ENCODE measurements at regions not wholly inside any gene's neighbourhood (a gene's known extent, or its start where the extent isn't known, plus 50 kb on each side); places are given as distances from the start of the nearest gene placed in this dataset.

DNA sequence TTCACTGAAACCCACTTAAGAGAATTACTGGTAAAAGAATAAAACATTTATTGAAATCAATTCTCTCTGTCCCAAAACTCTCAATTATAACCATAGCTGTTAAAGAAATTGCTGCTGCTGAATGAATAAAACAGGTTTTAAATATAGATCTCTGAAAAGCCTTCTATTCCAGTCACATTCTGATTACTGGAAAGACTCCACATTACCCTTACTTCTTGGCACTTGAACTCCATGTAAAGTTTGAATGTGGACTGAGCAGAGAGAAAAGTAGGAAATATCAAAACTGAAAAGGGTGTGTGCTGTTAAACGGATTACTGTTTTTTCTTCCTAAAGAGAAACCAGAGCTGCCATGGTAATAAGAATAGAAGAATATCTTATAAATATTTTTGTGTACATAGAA is 655.3 kb upstream of the SETBP1 start:
- DNase-seq = no peak

DNA sequence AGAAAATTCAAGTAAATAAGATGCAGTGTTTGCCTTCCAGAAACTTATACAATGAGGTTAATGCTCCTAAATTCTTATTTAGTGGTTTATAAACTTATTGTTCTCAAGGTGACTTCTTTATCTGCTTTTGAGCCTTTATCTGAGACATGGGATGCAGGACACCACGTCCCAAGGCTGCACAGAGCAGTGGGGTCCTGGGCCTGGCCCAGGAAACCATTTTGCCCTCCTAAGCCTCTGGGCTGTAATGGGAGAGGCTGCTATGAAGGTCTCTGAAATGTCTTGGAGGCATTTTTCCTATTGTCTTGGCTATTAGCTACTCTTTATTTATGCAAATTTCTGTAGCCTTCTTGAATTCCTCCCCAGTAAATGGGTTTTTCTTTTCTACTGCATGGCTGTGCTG is 652.6 kb upstream of the SETBP1 start:
- DNase-seq = no peak

DNA sequence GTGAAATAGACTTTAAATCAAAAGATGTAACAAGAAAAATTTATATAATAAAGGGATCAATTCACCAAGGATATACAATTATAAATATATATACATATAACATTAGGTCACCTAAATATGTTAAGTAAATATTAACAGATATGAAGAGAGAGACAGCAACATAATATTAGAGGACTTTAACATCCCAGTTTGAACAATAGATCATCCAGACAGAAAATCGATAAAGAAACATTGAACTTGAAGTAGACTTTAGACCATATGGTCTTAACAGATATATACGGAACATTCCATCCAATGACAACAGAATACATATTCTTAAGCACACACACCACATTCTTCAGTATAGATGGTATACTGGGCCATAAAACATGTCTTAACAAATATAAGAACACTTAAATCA is 649.6 kb upstream of the SETBP1 start:
- no peak for DNase-seq

DNA sequence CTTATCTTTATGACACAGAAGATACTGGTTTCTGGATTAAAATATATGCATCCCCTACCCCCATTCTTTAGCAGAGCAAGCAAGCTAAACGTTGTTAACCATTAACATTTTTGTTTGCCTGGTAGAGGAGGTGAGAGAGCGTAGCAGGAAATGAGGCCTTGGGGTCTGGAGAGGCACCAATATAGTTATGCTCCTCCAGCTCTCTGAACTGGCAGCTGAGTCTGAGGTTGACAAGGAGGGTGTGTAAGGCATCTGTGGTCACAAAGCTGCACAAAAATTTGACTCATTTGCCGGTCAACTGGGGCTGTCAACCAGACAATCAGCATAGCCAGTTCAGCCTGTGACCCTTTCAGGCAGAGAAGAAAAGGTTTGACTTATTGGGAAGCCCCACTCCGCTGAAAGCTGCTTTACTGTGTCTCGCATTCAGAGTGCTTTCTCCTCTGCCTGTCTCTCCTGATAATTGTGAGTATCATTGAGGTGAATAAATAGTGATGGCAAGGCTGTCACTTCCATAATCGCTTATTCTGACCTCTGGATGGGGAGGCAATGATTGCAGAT is 647.5 kb upstream of the SETBP1 start:
- DNase-seq = no peak

DNA sequence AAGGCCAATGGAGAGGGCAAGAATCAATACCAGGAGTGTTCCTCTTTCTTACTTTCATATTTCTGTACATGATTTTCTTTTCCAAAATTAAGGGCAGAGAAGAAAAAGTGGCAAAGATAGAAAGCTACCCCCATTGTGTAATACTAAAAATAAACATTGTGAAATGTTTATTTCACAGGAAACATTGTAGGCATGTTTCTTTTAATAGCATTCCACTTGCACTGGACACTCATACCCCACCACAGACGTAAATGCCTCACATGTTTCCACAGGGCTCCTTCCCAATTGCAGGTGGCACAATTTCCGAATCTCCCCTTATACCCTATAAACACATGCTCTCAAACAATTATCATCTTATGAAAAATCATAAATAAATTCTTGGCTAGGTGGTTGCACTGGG is 645.1 kb upstream of the SETBP1 start:
- no peak for DNase-seq

DNA sequence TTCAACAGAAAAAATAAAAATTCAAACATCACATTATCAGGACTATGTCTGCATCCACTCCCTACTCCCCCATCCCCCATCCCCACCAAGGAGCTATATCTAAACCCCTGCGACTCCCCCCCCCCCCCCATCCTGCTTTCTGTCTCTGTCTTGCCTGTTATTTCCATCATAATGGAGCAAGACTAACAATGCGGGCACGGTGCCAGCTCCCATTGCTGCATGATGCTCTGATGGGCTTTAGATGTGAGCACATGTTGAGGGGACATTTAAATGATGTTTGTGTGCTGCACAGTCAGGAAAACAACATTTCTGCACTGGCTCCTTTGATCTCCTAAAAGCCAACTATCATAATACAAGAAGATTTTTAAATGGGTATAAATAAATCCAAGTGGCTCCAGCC is 644.2 kb upstream of the SETBP1 start:
- peak; percentile 60 for DNase-seq

DNA sequence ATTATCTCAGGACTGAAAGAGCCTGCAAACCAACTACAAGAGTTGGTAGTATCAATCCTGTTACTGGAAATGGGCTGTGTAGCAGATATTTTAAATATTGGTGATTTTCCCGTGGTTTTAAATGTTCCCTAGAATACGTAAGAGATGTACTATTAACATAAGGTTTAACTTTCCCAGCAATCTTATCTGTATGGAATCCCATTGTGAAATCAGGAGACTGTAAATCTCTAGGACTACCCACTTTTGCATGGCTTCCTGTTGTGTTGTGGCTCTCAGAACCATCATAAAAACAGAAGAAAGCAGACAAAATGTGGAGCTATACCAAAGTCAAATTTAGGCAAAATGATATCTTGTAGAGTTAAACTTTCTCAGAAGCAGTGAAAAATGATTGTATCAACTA is 641.5 kb upstream of the SETBP1 start:
- no peak for DNase-seq

DNA sequence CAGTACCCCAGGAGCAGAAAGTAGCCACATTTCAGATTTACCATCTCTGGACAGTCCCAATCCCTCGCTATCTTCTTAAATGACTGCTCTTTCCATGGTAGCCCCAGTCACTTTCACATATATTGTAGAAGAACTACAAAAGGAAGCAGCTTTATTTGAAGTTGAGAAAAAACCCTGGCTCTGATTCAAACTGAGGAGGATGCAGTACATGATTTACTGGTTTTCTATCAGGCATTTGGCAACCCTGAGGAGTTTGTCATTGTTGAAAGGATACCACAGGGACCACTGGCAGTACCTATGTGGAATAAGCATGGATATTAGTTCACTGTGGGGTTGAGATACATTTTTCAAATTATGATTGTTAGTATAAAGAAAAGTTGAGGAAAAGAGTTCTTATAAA is 640.9 kb upstream of the SETBP1 start:
- DNase-seq = no peak

DNA sequence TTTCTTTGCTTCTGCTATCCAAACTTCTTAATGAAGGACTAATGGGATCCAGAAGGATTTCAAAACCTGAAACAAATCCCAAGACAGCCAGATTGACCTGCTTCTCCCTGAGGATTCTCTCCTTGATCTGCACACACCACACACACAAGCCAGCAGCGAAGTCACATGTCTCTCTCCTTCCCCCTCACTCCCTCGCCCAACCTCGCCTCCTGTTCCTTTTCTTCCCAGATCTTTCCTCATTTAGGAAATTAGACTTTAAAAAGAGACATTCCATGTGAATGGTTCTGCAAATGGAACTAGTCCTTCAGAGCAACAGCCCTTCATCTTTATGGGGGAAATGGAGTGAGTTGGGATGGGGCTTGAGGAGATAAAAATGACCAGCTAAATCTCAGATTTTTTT is 639.1 kb upstream of the SETBP1 start:
- DNase-seq = no peak

DNA sequence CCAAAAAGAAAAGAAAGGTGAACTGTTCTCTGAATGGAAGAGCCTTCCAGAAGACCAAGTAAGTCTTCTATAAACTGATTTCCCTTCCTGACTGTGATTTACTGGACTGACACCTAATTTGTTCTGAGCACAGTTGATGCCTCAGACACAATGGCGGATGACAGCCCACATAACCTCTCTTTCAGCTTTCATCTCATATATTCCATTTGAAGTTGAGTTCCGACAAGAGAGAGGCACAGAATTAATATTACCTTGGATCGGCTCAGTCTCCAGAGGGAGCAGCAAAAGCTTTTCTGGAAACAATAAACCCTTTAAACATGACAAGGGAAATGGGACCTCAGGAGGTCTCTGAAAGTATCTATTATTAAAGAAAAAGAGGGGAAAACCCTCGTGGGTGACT is 638.7 kb upstream of the SETBP1 start:
- DNase-seq = peak; percentile 4

DNA sequence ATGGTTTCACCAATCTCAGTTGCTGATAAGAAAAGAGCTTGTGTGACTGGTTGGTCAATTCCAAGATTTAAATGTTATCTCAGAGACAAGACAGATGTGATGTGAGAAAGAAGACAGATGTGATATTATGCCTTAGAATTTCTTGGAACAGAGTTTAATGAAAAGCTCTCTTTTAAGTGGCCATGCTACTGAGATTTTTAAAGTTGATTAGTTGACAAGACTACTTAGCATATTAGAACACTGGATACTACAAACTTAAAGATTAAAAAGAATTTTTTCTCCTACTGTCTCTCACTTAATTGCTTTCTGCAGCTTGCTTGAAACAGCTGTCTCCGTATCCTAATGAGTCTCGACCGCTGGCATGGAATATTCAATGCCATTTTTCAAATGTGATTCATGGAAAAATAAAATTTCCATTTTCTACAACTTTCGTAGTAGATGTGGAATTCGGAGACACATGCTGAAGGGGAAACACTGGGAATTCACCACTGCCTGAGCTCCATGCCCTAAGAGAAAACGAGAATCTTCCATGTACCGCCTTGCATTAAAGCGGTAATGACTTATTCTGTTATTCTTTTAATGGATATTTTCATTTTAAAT is 634.2 kb upstream of the SETBP1 start:
- DNase-seq = no peak

DNA sequence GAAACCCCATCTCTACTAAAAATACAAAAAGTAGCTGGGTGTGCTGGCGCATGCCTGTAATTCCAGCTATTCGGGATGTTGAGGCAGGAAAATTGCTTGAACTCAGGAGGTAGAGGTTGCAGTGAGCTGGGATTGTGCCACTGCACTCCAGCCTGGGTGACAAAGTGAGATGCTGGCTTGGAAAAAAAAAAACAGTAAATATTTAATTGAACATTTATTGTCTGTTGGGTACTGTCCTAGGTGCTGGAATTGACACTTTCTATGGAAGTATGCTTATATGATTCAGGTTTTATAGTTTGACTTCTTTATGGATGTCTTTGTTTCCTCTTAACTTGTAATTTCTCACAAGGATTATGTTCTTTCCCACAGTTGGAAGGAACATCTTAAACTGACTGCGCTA is 633.1 kb upstream of the SETBP1 start:
- DNase-seq = no peak

DNA sequence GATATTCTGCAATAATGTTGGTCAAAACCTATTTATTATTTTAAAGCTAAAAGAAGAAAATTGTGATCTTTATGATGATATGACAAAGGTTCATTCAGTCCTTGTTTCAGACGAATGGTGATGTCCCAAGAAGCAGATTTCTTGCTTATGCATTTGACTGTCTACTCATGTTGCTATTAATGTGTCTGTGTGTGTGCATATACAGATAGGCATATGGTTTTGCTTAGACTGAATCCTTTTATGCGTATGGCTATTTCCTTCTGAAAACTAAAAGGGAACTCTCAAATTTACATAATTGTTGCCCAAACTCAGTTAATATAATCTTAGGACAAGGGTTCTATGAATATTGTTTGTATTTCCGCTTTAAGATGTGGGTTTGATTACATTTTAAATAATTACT is 632.3 kb upstream of the SETBP1 start:
- no peak for DNase-seq

DNA sequence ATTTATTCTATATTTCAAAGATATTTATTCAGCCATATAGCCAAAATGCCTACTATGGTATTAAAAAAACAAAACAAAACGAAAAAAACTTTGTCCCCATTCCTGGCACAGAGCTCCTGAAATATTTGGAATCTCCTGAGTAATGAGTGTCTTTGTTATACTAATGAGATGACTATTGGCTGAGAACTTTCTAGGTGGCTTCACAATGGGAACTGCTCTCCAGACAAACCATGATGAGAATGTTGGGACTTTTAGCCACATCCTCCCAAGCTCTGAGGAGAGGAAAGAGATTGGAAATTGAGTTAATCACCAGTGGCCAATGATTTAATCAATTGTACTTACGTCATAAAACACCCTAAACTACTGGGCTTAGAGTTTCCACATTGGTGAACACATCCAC is 631.8 kb upstream of the SETBP1 start:
- DNase-seq = no peak

DNA sequence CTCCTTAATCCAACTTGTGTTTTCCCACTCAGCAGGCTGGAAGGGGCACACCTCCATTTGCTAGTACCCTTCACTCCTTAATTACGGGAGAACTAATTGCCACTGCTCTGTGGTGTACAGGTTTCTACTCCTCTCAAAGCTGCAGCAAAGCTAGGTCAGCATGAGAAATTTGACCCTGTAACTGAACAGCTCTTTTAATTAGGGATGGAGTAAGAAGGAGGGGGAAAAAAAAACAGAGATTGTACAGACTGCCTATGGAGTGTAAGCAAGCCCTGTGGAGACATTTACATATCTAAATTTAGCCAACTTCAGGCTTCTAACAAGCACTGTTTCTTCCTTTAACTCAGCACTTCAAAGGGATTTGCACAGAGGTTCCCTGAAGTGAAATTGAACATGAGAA is 629.7 kb upstream of the SETBP1 start:
- peak; percentile 33 for DNase-seq

DNA sequence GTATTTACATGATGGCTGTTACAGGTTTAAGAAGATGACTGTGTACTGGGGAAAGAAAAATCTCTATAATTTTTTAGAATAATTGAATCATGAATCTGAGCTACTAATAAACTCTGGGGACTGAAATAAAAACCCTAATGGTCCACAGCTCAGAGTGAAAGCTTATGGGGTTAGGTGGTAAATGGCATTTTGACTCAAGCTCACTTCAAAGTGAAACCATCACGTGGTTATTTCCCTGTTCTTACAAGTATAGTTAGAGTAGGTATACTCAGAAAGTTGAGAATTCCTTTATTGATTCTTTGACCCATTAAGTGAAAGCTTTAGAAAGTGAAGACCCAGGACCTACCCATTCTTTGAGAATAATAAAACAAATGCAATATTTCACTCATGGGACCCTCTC is 626.2 kb upstream of the SETBP1 start:
- no peak for DNase-seq

DNA sequence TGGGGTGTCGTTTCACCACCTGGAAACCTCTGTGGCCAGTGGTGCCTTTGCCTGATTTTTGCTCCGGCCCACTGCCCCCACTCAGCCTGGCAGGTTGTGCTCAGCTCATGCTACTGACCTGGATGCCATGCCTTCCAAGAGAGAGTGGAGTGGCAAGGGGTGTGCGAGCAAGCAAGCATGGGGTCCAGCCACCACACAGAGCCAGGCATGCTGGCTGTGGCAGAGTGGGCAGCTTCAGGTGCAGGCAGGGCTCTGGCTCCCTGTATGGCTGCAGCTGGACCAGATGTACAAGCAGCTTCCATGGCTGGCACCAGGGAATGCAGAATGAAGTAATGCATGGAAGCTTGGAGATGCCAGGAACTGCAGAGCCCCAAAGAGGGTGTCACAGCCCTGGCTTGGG is 620.5 kb upstream of the SETBP1 start:
- no peak for DNase-seq

DNA sequence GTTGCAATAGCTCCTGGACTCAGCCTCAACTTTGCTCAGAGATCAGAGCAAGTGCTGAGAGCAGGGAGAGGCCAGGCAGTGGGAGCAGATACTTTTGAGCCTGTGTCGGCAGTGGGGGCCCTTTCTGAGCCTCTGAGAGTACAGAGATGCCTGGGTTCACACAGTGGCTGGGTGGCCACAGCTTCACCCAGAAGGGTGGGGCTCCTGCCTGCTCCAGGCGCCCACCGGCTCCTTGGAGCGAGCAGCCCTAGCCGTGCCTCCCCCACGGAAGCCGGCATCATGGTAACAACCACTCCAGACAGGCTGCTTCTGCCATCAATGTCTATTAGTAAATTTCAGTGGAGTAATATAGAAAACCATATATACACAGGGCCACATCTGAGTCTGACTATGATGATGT is 619.2 kb upstream of the SETBP1 start:
- DNase-seq = no peak

DNA sequence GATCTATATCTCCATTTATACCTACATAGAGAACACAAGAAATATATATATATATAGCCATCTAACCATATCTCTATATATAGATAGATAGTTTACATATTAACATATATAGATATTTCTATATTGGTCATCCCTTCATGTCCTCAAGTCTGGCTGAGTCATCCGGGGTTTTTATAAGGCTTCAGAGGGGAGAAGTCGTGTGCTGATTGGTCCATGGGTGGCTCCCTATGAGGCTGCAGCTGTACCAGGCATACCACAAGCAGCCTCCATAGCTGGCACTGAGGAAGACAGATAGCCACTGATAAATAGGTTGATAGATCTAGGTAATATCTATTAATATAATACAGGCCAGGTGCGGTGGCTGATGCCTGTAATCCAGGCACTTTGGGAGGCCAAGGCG is 618.3 kb upstream of the SETBP1 start:
- no peak for DNase-seq

DNA sequence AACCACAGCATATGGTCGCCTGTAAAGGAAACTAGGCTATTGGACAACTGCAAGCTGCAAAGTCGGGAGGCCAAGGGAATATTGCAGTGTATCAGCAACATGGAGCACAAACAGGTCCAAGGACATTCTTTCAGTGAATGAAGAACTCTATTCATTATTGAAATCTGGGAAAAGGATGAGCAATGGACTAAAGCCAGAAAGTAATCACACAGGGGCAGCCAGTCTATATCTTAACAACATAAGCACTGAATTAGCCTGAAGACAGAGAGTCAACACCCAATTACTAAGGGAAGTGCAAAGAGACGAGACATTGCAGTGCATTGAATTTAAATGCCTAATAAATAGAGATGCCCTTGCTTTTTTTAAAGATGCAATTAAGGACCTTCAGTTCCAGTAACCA is 615.5 kb upstream of the SETBP1 start:
- no peak for DNase-seq

DNA sequence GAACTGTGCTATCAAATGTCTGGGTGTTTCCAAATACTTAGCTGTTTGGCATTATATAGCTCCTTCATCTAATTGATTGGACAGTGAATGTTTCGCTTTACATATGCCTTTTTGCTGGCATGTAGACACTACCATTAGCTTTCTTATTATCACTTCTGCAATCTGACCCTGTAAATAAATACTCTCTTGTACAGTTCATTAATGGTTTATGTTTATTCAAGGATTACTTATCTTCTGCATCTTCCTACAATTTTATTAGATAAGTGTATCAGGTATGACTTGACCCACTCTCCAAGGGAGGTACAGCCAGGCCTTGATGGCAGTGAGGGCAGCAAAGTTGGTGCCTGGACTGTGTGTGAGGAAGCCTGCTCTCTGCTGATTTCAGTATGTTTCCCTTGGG is 614.1 kb upstream of the SETBP1 start:
- DNase-seq = no peak

DNA sequence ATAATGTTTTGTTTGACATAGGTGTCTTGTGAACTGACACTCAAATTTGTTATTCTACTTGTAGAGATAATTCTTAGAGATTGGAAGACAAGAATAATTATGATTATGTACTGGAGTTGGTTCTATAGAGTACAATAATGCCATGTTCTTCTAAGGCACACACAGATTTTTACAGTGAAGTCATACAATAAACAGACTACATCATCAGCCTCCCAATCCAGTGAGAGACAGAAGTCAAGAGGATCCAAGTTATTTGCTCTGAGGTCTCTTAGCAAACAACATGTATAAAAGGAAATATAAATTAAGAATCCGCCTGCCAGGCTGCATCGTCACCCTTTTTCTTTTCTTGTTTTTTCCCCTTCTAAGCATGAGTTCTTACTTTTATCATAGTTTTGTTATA is 613.5 kb upstream of the SETBP1 start:
- no peak for DNase-seq

DNA sequence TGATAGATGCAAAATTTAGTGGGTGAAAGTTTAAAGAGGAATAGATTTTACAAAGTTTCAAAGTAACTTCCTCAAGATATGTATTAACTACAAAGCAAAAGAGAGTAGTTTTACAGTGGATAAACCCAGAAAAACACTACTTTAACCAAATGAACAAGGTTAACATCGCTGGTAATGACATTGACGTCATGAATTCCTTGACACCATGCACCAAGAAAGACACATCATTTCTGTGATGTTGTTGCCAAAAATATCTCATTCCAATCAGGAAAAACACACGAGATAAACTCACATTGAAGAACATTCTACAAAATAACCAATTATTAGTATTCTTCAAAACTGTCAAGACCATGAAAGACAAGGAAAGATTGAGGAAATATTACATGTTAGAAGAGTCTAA is 605.6 kb upstream of the SETBP1 start:
- DNase-seq = no peak

DNA sequence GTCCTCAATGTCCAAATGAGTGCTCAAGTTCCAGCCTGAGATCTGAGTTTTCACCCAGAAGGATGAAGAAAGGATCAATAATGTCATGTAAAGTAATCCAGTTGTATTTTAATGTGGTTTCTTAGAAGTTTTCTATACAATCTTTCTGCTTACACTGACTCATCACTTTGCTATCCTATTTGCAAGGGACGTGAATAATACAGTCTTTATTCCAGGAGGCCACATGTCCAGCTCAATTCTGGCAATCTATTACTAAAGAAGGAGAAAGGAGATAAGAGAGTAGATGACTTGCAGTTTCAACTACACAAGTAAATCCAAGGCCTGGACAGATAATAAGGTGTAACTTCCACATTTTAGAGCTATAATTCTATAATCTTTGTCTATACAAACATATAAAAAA is 601.1 kb upstream of the SETBP1 start:
- no peak for DNase-seq

DNA sequence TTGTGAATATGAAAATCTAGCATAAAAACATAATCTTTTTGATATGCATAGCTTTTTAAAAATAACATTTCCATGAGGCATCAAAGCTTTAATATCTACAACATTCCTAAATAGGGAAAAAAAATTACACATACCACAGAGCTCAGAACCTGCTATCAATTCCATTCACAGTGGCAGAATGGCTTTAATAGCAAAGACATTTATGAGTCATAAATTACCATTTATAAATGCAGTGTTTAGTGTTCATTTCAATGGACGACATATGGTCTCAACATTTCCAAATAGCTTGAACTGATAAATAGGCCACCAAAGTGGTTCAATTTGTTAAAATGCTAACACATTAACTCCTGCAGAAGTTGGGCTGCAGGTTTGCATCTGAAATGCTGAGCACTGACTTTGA is 600.6 kb upstream of the SETBP1 start:
- no peak for DNase-seq

DNA sequence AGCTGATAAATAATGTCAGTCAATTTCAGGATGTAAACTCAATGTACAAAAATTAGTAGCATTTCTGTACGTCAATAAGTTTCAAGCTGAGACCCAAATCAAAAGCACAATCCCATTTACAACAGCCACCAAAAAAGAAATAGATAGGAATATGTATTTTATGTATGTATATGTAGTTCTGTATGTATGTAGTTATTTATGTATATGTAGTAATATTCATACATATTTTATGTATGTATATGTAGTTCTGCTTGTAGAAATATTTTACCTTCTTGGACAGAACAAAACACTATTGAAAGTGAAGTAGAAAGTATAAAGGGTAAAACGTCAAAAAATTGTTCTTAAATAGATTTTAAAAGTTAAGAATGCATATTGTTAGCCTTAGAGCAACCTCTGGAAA is 591.0 kb upstream of the SETBP1 start:
- DNase-seq = no peak

All from NCI-H2227 treated with DMSO at 0.1 percent for 48 hours (cell line).